IMR-90 (cell line): ENCODE measurements at regions not wholly inside any gene's neighbourhood (a gene's known extent, or its start where the extent isn't known, plus 50 kb on each side); places are given as distances from the start of the nearest gene placed in this dataset.

ENCODE experiments used
- ATAC-seq: fragments of 200-7000 bp; cut with Tn5 transposase; 2 replicates; pipeline ENCODE4 v1.9.1; 2020; ENCODE audit warnings: low read depth, mild to moderate bottlenecking, moderate library complexity
- BruUV-seq: library from RNA; stranded (reverse); fragments of 400-500 nt; replicated peaks from 2 replicates; lab custom pipeline; 2021; lab: Mats Ljungman, UMichigan
- CTCF ChIA-PET: fragments of 300-600 bp; formaldehyde crosslinking; extraction: SDS; loops from one replicate; lab custom pipeline; 2021; ENCODE audit warnings: antibody characterized with exemption; lab: Yijun Ruan, JAX
- POLR2A ChIA-PET: fragments of 300-600 bp; sonication (Branson Sonifier 250); formaldehyde crosslinking; loops from one replicate; lab custom pipeline; 2022; ENCODE audit warnings: antibody characterized with exemption; ENCODE audit not compliant: unreplicated experiment; lab: Charles Lee
- DNase-seq: peaks from one replicate; pipeline ENCODE4 v3.0.0; 2013
- H2AFZ ChIP-seq: replicated peaks from 2 replicates; pipeline ENCODE3; 2013; ENCODE audit warnings: low read length, mild to moderate bottlenecking; ENCODE audit not compliant: poor library complexity
- H2AK5ac ChIP-seq: 2 replicates; pipeline ENCODE4 v1.6.1; 2013; ENCODE audit warnings: low read depth, low read length, inconsistent platforms
- H2AK9ac ChIP-seq: replicated peaks from 2 replicates; pipeline ENCODE3; 2013; ENCODE audit warnings: mild to moderate bottlenecking, low read depth, low read length, moderate library complexity; ENCODE audit not compliant: poor library complexity
- H2BK120ac ChIP-seq: 2 replicates; pipeline ENCODE4 v1.6.1; 2013; ENCODE audit warnings: low read depth, low read length, inconsistent platforms
- H2BK15ac ChIP-seq: 3 replicates; pipeline ENCODE4 v1.6.1; 2013; ENCODE audit warnings: low read depth, low read length, inconsistent platforms
- H2BK20ac ChIP-seq: 2 replicates; pipeline ENCODE4 v1.6.1; 2013; ENCODE audit warnings: low read depth, mild to moderate bottlenecking, inconsistent platforms, low read length, moderate library complexity
- H2BK5ac ChIP-seq: 2 replicates; pipeline ENCODE4 v1.6.1; 2013; ENCODE audit warnings: mild to moderate bottlenecking, low read depth, low read length, inconsistent platforms; ENCODE audit not compliant: poor library complexity, severe bottlenecking
- H3K14ac ChIP-seq: replicated peaks from 2 replicates; pipeline ENCODE4 v1.6.1; 2013; ENCODE audit warnings: low read depth, low read length, inconsistent platforms
- H3K18ac ChIP-seq: 2 replicates; pipeline ENCODE4 v1.6.1; 2013; ENCODE audit warnings: low read depth, low read length, control low read depth
- H3K23ac ChIP-seq: 2 replicates; pipeline ENCODE4 v1.6.1; 2013; ENCODE audit warnings: low read depth, low read length, inconsistent platforms
- H3K27ac ChIP-seq: 2 replicates; pipeline ENCODE4 v1.5.1; 2013; ENCODE audit warnings: mild to moderate bottlenecking, control low read depth, low read length; ENCODE audit not compliant: insufficient read depth
- H3K27me3 ChIP-seq: 2 replicates; pipeline ENCODE4 v1.6.1; 2013; ENCODE audit warnings: low read length; ENCODE audit not compliant: control insufficient read depth, insufficient read depth
- H3K36me3 ChIP-seq: 2 replicates; pipeline ENCODE4 v1.6.1; 2013; ENCODE audit warnings: low read length, mixed read lengths; ENCODE audit not compliant: control insufficient read depth, insufficient read depth
- H3K4ac ChIP-seq: 2 replicates; pipeline ENCODE4 v1.6.1; 2013; ENCODE audit warnings: low read depth, low read length, inconsistent platforms
- H3K4me1 ChIP-seq: 2 replicates; pipeline ENCODE4 v1.6.1; 2013; ENCODE audit warnings: low read length, mixed read lengths; ENCODE audit not compliant: control insufficient read depth, insufficient read depth
- H3K4me2 ChIP-seq: 2 replicates; pipeline ENCODE4 v1.6.1; 2013; ENCODE audit warnings: low read depth, mild to moderate bottlenecking, control low read depth, low read length, moderate library complexity
- H3K4me3 ChIP-seq: 2 replicates; pipeline ENCODE4 v1.5.1; 2013; ENCODE audit warnings: low read depth, mild to moderate bottlenecking, control low read depth, low read length, moderate library complexity; ENCODE audit not compliant: insufficient read depth
- H3K56ac ChIP-seq: 2 replicates; pipeline ENCODE4 v1.6.1; 2013; ENCODE audit warnings: low read length, inconsistent platforms; ENCODE audit not compliant: insufficient read depth; ENCODE audit errors: extremely low read depth
- H3K79me1 ChIP-seq, 2 experiments: 2 replicates each; pipeline ENCODE4 v1.6.1; 2013; ENCODE audit warnings: low read length in 2 of 2, inconsistent platforms in 1 of 2, low read depth in 1 of 2
- H3K9ac ChIP-seq: 2 replicates; pipeline ENCODE4 v1.6.1; 2013; ENCODE audit warnings: low read depth, low read length, control low read depth
- H3K9me1 ChIP-seq: 2 replicates; pipeline ENCODE4 v1.6.1; 2013; ENCODE audit warnings: low read length, inconsistent platforms; ENCODE audit not compliant: insufficient read depth
- H3K9me3 ChIP-seq: 2 replicates; pipeline ENCODE4 v1.6.1; 2013; ENCODE audit warnings: low read length; ENCODE audit not compliant: control insufficient read depth, insufficient read depth
- H4K20me1 ChIP-seq: 2 replicates; pipeline ENCODE4 v1.6.1; 2013; ENCODE audit warnings: low read length, inconsistent platforms; ENCODE audit not compliant: insufficient read depth
- H4K5ac ChIP-seq: 2 replicates; pipeline ENCODE4 v1.6.1; 2013; ENCODE audit warnings: mild to moderate bottlenecking, low read depth, low read length, control low read depth
- H4K8ac ChIP-seq, 2 experiments: 2 replicates each; pipeline ENCODE4 v1.6.1; 2013; ENCODE audit warnings: low read depth in 2 of 2, low read length in 2 of 2, control low read depth in 1 of 2, inconsistent platforms in 1 of 2
- H4K91ac ChIP-seq: 2 replicates; pipeline ENCODE4 v1.6.1; 2013; ENCODE audit warnings: low read depth, low read length, inconsistent platforms; ENCODE audit not compliant: insufficient read depth
- BHLHE40 ChIP-seq: fragments of 150-350 bp; IDR thresholded peaks from 2 replicates; pipeline ENCODE4 v1.6.1; 2016; ENCODE audit warnings: mild to moderate bottlenecking, low read depth, low read length
- CEBPB ChIP-seq: IDR thresholded peaks from 2 replicates; pipeline ENCODE4 v1.6.1; 2012; ENCODE audit warnings: low read depth, low read length, improper control_type of control experiment
- CHD1 ChIP-seq: IDR thresholded peaks from 2 replicates; pipeline ENCODE4 v1.6.1; 2012; ENCODE audit warnings: low read depth, low read length, improper control_type of control experiment
- FOS ChIP-seq: fragments of 150-350 bp; IDR thresholded peaks from 2 replicates; pipeline ENCODE4 v1.6.1; 2016; ENCODE audit warnings: low read depth, low read length
- MAFK ChIP-seq: IDR thresholded peaks from 2 replicates; pipeline ENCODE4 v1.6.1; 2012; ENCODE audit warnings: low read depth, low read length, improper control_type of control experiment
- MAZ ChIP-seq: IDR thresholded peaks from 2 replicates; pipeline ENCODE4 v1.6.1; 2012; ENCODE audit warnings: low read depth, mild to moderate bottlenecking, low read length, improper control_type of control experiment, moderate library complexity, borderline replicate concordance
- MXI1 ChIP-seq: IDR thresholded peaks from 2 replicates; pipeline ENCODE4 v1.6.1; 2012; ENCODE audit warnings: low read depth, mild to moderate bottlenecking, low read length, moderate library complexity, borderline replicate concordance
- NFE2L2 ChIP-seq: fragments of 150-350 bp; IDR thresholded peaks from 2 replicates; pipeline ENCODE4 v1.6.1; 2016; ENCODE audit warnings: low read depth, mild to moderate bottlenecking, low read length
- POLR2A ChIP-seq: IDR thresholded peaks from 2 replicates; pipeline ENCODE4 v1.6.1; 2012; ENCODE audit warnings: mild to moderate bottlenecking, low read depth, low read length
- RAD21 ChIP-seq: IDR thresholded peaks from 2 replicates; pipeline ENCODE4 v1.6.1; 2012; ENCODE audit warnings: low read length, improper control_type of control experiment
- RCOR1 ChIP-seq: IDR thresholded peaks from 2 replicates; pipeline ENCODE4 v1.6.1; 2012; ENCODE audit warnings: mild to moderate bottlenecking, low read length, improper control_type of control experiment; ENCODE audit not compliant: insufficient replicate concordance
- RFX5 ChIP-seq: IDR thresholded peaks from 2 replicates; pipeline ENCODE4 v1.8.0; 2012; ENCODE audit warnings: low read depth, mild to moderate bottlenecking, low read length, moderate library complexity
- SMC3 ChIP-seq: fragments of 150-350 bp; IDR thresholded peaks from 2 replicates; pipeline ENCODE4 v1.6.1; 2016; ENCODE audit warnings: low read depth, mild to moderate bottlenecking, antibody characterized with exemption, low read length, moderate library complexity
- WGBS, 2 experiments: methylation state at CpG; one replicate each; pipeline versions ENCODE4 v1.1.5 to v1.1.7; 2013; ENCODE audit warnings: missing lambda C conversion rate in 2 of 2; ENCODE audit not compliant: insufficient read length in 1 of 2; ENCODE audit errors: extremely low coverage in 2 of 2; 5-methylcytosine and 5-hydroxymethylcytosine counted together
- dilution Hi-C: fragments of 300-500 bp; cut with HindIII; formaldehyde crosslinking; loops from one replicate; pipeline ENCODE4 v1.14.3; 2018; ENCODE audit warnings: low sequenced_read_pairs; ENCODE audit not compliant: unreplicated experiment
- in situ Hi-C: fragments of 300-500 bp; cut with MboI; formaldehyde crosslinking; loops from 3 replicates; pipeline ENCODE4 v1.14.3; 2019; ENCODE audit warnings: low sequenced_read_pairs, inconsistent platforms, mixed read lengths
- intact Hi-C: fragments of 100-400 bp; cut with micrococcal nuclease; formaldehyde crosslinking; loops from 2 replicates; pipeline ENCODE4 v1.10.0; 2022
- TF ChIP-seq, protein P1 (sequence below): conservative IDR thresholded peaks from 2 replicates; pipeline ENCODE4 v1.5.1; 2012; ENCODE audit warnings: mild to moderate bottlenecking, low read depth, low read length, improper control_type of control experiment
- TF ChIP-seq, protein P2 (sequence below): fragments of 150-350 bp; IDR thresholded peaks from 2 replicates; pipeline ENCODE4 v1.6.1; 2016; ENCODE audit warnings: low read depth, mild to moderate bottlenecking, low read length, moderate library complexity, borderline replicate concordance
- TF ChIP-seq, protein P3 (sequence below): fragments of 150-350 bp; IDR thresholded peaks from 2 replicates; pipeline ENCODE4 v1.6.1; 2017; ENCODE audit warnings: mild to moderate bottlenecking, antibody characterized with exemption, low read length, low read depth

DNA sequence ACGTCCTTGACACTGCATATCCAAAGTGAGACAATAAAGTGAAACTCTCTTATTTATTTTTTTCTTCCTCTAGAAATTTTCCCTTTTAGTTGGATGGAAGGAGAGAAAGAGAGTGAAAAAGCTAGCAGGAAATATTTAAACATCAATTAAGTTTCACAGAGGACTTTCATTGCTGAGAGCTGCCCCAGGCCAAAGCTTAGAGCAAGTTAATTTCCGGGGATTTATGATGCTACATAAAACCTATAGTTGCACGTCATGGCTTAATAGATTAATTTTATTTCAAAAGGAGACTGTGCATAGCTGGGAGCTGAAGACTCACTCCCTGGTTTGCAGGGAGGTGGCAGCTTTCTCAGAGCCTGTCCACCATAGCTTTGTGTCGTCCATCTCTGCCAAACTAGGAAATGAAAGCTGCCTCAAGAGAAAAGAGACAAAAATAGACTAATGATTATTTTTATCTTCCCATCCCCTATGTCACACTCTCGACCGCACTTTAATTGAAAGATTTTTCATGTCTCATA is 323.3 kb upstream of the RAB6C start:
- DNase-seq, result no peak
- Histone ChIP-seq H3K27ac (no peak overlapping the region), H3K23ac (no peak overlapping the region), H3K79me1 (no peaks in the 10 kb centered on the region), H3K9me3 (peaks cover 20% of the 10 kb centered on the region), H2BK120ac (no peak overlapping the region), H3K36me3 (no peaks in the 10 kb centered on the region), H3K27me3 (no peaks in the 10 kb centered on the region), H2AK5ac (no peak overlapping the region), H3K4me3 (no peak overlapping the region), H2BK15ac (no peak overlapping the region), H2BK5ac (no peak overlapping the region), H3K18ac (no peak overlapping the region), H3K9me1 (no peaks in the 10 kb centered on the region), H4K8ac (no peak overlapping the region), H4K91ac (no peak overlapping the region), H3K4ac (no peak overlapping the region), H4K20me1 (no peaks in the 10 kb centered on the region), H4K5ac (no peak overlapping the region), H3K4me2 (no peak overlapping the region), H2AK9ac (no peak overlapping the region), H3K9ac (no peak overlapping the region), H2BK20ac (no peak overlapping the region), H3K4me1 (no peaks in the 10 kb centered on the region), H3K56ac (no peak overlapping the region), H3K14ac (no peak overlapping the region), H2AFZ (no peak overlapping the region)
- BruUV-seq, result no TSS peak
- ChIA-PET POLR2A (no interaction called here), CTCF (no interaction called here)
- intact Hi-C loops (no loop called here), in situ Hi-C loops (no loop called here), dilution Hi-C loops (no loop called here)
- ATAC-seq, result no peak
- WGBS, 2 experiments, result no CpG with 5 or more reads among the region's 6 CpGs
- TF ChIP-seq MAZ (no peak), NFE2L2 (no peak), CHD1 (no peak), MXI1 (no peak), BHLHE40 (no peak), SMC3 (no peak), CEBPB (no peak), FOS (no peak), POLR2A (no peak), RFX5 (no peak), MAFK (no peak), RAD21 (no peak), RCOR1 (no peak)
- TF ChIP-seq, protein P1, sequence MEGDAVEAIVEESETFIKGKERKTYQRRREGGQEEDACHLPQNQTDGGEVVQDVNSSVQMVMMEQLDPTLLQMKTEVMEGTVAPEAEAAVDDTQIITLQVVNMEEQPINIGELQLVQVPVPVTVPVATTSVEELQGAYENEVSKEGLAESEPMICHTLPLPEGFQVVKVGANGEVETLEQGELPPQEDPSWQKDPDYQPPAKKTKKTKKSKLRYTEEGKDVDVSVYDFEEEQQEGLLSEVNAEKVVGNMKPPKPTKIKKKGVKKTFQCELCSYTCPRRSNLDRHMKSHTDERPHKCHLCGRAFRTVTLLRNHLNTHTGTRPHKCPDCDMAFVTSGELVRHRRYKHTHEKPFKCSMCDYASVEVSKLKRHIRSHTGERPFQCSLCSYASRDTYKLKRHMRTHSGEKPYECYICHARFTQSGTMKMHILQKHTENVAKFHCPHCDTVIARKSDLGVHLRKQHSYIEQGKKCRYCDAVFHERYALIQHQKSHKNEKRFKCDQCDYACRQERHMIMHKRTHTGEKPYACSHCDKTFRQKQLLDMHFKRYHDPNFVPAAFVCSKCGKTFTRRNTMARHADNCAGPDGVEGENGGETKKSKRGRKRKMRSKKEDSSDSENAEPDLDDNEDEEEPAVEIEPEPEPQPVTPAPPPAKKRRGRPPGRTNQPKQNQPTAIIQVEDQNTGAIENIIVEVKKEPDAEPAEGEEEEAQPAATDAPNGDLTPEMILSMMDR, result no peak
- TF ChIP-seq, protein P2, sequence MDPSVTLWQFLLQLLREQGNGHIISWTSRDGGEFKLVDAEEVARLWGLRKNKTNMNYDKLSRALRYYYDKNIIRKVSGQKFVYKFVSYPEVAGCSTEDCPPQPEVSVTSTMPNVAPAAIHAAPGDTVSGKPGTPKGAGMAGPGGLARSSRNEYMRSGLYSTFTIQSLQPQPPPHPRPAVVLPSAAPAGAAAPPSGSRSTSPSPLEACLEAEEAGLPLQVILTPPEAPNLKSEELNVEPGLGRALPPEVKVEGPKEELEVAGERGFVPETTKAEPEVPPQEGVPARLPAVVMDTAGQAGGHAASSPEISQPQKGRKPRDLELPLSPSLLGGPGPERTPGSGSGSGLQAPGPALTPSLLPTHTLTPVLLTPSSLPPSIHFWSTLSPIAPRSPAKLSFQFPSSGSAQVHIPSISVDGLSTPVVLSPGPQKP, result no peak
- TF ChIP-seq, protein P3, sequence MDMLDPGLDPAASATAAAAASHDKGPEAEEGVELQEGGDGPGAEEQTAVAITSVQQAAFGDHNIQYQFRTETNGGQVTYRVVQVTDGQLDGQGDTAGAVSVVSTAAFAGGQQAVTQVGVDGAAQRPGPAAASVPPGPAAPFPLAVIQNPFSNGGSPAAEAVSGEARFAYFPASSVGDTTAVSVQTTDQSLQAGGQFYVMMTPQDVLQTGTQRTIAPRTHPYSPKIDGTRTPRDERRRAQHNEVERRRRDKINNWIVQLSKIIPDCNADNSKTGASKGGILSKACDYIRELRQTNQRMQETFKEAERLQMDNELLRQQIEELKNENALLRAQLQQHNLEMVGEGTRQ, result no peak
